KG1 (cell line): ENCODE measurements at regions not wholly inside any gene's neighbourhood (a gene's known extent, or its start where the extent isn't known, plus 50 kb on each side); places are given as distances from the start of the nearest gene placed in this dataset.

Source experiments
- DNase-seq: peaks from one replicate; lab custom pipeline; 2025; lab: John Stamatoyannopoulos, UW

DNA sequence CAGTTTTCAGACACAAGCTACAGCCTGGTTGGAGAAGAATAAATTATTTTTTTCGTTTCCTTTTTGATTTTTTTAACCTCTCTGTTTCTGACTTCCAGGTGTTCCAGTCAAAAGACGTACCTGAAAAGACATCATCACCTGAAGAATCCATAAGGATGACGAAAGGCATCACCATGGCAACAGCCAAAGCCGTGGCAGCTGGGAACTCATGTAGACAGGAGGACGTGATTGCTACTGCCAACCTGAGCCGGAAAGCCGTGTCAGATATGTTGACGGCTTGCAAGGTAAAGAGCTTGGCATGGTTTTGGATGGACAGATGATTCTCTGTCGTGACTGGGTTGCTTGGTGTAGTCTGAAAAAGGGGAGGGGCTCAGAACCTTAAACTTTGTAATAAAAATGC is 237.0 kb upstream of the TPM1 start:
- DNase-seq, result no peak

DNA sequence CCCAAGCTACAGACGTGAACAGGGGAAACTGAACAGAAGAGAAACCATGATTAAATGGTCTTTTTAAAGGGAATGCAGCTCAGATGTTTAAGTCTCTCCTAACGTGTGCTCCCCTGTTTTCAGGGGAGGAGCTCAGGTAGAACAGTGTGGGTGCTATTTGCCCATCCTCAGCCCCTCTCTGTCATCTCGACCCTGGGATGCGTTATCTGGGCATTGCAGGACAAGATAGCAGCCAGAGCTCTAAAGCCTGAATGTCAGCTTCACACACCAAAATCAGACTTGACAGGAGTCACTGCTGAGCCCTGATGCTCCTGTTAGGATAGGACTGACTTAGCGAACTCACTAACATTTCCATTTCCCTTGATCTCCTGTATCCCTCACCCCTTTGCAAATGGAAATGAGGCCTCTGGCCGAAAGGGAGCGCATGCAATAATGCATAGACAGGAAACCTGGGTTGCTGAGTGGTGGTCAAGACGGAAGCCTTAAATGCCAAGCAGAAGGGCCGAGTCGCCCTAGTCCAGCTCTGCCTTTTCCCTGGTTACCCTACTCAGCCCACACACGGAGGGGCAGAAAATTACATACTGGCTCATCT is 234.9 kb upstream of the TPM1 start:
- DNase-seq, result no peak

DNA sequence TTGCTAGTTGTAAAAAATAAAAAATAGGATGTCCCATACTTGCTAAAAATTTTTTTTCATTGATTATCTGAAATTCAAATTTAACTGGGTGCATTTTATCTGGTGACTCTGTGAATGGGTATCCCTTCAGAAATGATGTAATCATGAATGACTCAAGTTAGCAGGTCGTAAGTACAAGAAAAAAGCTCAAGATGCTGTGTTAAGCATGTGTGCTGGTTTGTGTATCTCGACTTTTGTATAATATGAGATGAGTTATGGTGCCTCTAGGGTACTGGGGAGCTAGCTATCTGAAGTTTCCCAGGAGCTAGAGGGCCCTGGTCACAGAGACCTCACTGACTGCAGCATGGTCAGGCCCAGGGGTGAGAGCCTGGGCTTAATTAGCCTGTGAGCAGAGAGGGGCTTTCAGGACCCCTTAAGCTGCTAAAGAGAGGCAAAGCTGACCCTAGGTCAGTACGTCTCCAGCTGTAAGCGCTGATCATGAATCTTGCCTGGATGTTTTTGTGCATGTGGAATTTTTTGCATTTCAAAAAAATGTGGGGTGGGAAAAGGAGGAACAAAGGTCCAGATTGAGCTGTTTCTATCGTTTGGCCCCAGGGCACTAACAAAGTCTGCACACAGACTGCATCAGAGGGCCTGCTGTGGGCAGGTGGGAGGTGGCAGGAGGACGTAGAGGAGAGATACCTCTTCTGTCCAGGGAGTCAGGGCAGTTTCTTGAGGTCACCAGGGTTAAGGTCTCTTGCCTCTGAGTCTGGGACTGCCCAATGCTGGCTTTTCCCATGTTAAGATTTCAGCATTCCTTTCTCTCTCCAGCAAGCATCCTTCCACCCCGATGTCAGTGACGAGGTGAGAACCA is 233.2 kb upstream of the TPM1 start:
- DNase-seq, result no peak

DNA sequence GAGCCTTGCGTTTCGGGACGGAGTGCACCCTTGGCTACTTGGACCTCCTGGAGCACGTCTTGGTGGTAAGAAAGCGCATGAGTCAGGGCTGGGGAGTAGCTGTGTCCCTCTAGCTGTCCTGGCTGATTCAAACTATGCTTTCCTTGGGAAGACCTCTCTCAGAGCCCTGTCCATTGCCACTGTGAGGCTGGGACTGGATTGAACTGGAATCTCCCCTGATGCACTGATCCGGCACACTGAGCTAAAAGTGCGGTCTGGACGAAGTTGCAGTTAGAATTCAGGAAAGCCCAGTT is 232.6 kb upstream of the TPM1 start:
- DNase-seq, result no peak

DNA sequence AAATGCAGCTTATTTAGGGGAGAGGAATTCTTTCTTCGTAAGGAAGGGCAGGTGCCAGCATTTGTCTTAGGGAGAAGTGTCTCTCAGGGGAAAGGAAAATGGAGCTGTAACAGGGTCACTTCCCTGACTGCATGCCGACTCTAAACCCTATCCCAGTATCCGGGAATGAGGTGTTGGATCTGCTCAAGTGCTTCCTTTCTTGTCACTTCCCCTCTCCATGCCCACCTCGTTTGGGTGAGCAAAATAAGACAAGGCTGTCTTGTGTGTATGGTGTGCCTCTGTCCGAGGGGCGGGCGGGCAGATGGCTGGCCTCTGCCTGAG is 230.1 kb upstream of the TPM1 start:
- no peak for DNase-seq

DNA sequence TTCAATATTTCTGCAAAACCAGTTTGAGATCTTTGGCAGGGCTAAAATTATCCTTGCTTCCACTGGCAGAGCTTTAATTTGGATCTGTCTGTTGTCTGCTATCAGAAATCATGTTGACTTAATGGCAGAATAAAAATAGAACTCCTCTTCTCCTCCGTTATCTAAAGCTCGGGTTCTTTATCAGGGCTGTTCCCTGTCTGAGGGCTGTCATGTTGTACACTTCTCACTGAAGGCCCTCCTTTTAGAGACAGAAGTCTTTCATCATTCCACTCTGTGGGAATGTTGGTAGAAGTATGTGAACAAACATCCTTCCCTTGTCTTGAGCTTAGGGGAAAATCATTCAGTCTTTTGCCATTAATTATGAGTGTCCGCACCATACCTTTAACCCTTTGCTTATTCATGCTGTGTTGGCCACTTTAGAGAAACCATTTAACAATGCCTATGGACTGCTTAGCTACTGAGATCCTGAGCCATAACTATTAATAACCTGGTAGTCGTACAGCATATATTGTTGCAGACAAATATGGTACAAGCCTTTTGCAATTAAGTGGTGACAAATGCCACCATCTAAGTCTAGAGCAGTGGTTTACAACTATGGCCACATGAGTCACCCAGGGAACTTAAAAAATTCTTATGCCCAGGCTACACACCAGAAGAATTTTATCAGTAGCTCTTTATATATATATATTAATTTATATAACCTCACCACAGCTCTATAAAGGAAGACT is 226.0 kb upstream of the TPM1 start:
- DNase-seq, result no peak

DNA sequence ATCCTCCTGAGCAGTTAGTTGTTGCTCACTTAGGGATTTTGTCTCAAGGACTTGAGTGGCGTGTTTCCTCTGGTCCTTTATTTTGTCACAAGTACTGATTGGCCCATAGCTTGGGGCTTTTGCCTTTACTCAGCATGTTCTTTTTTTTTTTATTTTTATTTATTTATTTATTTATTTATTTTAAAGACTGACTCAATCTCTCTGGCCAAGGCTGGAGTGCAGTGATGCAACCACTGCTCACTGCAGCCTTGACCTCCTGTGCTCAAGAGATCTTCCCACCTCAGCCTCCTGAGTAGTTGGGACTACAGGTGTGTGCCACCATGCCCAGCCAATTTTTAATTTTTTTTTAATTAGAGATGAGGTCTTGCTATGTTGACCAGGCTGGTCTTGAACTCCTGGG is 223.9 kb upstream of the TPM1 start:
- DNase-seq, result no peak

DNA sequence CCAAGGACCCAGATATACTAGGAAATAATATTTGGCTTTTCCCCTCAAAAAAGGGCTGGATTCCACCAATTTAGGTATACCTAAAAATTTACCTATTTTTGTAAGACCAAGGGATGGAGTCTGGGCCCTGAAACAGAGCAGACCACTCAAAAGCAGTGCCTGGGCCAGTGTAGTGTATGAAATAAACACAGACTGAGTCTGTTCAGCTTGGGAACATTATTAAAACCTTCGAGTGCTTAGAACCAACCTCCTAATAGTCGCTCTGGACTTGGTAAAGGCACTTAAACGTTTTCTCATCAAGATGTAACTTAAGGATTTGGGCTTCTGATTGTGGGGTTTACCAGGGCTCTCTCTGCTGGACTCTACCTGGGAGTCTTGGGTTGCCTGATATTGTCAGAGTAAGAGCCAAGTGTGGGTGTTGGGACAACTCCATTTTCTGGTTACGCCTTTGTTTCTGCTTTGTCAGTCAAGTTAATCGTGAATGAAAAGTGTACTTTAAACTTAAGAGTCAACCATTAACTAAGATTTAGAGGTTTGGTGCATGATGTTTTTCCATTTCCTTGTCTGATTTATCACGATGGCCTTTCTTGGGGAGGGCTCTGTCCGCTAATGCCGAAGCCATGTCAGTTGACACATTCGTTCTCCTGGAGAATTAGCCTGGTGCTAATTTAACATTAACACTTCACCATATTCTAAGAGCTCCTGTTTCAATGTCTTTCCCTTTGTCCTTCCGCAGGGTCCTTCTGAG is 221.0 kb upstream of the TPM1 start:
- no peak for DNase-seq

DNA sequence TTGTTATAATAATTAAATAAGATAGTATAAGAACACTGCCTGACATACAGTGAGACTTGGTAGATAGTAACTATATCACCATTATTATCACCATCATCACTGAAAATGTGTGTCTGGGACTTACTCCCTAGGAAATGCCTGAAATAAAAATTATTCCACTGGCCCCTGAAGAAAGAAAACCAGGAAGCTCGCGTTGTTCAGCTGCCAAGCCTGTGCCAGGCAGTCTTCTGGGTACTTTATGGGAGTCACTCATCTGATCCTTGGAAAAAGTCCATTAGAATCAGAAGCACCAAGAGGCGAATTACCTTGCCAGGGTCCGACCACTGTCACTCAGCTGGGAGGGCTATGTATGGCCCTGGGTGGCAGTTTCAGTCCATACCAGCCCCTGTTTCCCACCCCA is 220.3 kb upstream of the TPM1 start:
- no peak for DNase-seq

DNA sequence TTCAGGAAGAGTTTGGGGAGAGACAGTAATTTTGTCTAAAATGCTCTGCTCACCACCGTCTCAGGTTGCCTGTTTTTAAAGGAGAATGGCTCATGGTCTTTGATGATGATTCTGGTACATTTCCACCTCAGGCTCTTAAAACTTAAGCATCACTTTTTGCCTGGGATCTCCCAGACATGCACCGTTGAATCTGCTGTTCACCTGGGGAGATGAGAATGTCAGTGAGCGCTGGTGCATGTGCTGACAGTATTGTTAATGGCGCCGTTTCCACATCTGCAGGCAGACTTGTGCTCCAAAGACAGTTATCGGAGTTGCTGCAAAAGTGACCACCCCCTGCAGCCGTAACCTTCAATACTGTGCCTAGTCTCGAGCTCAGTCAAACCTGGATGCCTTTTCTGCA is 219.0 kb upstream of the TPM1 start:
- DNase-seq, result no peak

DNA sequence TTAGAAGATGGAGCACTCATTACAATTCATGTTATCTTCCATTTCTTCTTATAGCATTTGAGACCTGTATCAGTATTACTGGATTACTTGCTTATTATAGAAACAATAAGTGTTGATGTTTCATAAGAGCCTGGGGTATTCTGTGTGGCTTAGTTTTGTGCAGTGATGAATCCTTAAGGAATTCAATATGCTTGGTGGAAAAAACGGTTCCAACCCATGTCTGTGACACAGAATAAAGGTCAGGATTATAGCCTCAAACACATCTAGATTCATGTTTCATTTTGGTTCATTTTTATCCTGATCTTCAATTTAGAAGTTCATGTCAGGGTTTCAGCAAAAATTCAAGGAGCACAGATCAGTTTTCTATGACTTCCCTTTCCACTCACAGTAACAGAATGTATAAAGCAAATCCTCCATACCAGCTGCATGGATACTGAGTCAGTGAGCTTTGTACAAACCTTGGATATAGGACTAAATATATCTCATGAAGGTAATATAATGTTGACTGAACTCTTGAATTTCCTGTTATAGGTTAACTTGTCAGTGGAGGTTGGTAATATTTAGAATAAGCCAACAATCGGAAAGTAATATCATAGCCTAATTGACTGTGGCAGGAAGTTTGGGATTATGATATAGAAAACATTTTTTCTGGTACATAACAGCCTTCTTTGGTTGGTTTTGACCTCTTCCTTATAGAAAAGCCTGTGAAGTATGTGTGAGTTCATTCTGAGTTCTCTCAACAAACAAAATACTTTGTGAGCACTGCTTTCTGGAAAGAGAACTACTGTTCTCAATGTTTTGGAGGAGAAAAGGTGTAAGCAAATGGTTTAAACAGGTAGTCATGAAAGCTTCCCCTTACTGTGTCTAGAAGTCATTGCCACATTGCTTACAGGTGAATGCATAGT is 218.2 kb upstream of the TPM1 start:
- DNase-seq, result no peak

DNA sequence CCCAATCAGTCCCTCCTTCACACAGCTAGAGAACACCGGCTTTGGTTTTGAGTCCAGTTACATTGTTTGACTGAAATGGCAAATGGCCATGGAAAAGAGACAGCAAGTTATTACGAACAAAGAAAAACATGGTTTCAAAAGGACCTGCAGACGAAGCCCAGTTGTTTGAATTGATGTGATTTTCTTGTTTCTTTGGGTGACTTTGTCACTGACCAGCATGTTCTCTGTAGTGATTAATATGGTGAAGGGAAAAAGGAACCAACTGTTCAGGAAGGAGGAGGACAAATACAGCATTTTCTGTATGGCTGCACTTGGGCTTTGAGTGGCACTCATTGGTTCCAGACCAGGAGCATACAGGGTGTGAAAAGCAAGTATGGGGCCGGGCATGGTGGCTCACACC is 217.4 kb upstream of the TPM1 start:
- no peak for DNase-seq

DNA sequence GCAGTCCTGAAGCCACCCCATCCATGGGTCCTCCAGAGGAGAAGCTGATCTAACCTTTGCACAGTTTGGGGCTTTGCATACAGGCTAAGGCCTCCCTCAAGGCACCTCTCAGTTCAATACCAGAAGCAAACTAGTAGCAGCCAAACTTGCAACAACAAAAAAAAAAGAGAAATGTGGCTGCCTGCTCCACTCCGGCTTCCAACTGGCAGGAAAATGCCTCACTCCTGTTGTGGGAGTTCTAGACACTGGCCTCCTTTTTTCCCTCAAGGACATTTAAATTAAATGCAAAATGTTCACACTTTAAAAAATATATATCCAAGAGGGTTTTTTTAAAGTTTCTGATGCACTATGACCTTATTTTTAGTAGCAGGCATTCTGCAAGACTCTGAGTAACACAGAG is 216.0 kb upstream of the TPM1 start:
- no peak for DNase-seq

DNA sequence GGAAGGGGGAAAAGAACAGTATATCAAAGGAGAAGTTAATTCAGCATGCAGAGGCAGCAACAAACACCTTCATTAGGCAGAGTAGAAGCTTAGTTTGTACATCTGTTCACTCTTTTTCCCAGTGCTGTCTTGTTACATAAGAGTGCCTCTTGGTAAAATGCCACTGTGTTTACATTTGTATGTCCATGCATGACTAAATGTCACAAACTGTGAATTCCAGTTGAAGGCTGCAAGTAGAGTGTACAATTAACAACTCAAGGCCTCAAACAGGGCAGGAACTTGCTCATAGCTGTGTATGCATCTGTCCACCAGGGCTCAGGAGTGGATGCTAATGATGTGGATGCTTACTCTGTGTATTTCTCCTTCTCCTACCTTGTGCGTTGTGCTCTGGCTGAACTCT is 214.2 kb upstream of the TPM1 start:
- DNase-seq, result no peak

DNA sequence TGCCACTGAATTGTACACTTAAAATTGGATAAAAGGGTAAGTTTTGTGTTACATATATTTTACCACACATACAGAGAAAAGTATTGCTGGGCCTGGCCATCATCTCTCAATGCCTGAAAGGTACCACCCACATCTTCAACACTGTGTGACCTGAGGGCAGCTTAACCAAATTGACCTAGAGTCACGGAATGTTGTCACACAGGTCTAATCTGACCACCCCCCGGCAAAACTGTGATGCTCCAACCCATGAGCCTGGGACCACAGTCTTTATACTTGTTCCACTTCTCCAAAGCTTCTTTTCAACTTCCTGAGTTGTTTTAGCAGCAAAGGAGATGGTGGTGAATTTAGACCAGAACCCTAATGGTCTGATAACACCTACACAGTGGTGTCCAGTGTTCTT is 210.3 kb upstream of the TPM1 start:
- DNase-seq, result no peak

DNA sequence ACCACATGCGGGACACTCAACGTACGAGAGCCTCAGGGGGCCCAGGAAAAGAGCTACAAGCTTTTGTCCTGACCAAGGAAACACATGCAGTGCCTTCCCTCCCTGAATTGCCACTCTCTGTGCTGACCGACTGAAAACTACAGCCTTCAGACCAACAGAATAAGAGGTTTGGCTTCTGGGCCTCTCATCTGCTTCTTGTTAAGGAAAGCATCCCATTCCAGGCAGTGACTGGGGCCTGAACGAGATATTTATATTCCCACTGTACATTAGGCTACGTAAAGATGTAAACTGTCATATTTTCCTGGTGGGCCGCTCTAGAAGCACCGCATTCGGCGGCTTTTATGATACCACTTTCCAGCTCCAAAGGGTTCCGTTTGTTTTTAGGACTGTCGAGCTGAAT is 208.9 kb upstream of the TPM1 start:
- no peak for DNase-seq

DNA sequence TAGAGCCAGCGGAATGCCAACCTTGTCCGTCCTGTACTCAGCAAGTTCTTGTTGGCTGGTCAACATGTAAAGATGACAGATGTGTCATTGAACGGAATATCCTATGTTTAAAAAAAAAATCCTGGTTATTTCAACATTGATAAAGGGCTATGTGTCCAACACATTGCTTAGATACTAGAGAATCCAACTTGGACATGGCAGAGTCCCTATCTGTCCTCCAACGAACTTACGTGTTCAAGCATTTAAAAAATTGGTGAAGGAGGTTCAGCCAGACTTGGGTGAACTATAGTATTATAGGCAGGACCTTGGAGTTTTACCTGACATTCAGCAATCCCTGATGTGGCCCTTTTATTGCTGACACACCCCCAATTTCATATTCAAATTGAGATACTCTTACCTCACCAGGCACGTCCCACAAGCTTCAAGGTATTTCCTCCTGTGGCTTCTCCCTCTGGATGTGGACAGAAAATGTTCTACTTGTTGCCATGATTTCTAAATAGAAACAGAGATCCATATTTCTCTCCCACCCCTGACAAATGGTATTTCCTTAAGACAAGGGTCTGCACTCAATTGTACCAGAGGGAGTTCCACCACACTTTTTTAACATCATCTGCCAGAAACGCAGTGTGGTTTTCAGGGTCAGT is 207.7 kb upstream of the TPM1 start:
- DNase-seq, result no peak

DNA sequence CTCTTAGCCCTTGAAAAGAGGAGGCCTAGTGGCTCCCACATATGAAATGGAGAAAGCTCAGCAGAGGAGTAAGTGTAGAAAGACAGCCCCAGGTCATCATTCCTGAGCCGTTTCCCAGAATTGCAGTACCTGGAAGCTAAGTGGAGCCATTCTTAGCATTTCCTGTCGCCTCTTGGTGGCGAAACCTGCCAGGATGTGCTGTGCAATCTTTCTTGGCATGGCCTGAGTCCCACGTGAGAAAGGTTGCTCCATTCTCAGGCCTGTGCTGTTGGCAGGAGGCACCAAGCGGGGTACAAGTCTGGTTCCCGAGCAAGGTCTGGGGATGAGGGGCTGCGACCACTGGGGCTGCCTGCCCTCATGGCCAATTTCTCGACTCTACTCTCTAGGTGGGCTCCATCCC is 207.2 kb upstream of the TPM1 start:
- no peak for DNase-seq

DNA sequence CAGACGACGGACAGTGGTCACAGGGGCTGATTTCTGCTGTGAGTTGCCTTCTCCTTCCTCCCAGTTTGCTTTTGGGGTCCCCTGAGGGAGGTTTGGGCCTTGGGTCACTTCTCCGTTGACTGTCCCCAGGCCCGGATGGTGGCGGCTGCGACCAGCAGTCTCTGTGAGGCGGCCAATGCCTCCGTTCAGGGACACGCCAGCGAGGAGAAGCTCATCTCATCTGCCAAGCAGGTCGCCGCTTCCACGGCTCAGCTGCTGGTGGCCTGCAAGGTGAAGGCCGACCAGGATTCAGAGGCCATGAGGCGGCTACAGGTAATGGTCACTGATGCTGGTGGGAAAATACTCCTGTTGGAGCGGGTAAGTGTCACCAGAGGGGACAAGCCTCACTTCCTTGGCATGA is 206.8 kb upstream of the TPM1 start:
- DNase-seq, result no peak

DNA sequence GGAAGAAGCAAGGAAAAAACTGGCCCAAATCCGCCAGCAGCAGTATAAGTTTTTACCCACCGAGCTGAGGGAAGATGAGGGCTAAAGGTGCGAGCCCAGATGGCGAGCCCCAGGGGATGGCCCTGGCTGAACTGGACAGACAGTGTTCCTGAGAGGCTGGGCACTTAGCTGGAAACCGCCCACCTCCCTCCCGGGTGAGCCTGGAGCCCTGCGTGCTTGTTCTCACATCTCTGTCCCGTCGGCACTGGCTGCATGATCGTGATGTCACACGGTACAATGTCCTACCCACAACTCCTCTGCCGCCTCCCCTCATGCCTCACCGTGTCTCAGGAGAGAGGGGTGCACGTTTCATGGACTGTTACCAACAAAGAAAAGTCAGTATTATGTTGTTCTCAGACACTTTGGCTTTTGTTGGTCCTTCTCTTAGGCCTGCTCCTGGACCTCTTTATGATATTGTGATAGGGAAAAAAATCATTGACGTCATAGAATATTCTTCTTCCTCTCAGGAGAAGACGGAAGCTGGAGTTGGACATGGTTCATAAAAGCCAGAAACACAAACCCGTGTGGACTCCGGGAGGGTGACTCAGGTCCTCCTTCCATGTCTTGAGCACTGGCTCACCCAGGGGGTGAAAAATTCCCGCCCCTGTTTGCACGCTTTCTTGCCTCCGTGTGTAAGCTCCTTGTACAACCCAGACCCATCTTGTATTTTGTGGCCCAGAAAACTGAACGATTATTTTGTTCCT is 201.8 kb upstream of the TPM1 start:
- DNase-seq, result no peak

DNA sequence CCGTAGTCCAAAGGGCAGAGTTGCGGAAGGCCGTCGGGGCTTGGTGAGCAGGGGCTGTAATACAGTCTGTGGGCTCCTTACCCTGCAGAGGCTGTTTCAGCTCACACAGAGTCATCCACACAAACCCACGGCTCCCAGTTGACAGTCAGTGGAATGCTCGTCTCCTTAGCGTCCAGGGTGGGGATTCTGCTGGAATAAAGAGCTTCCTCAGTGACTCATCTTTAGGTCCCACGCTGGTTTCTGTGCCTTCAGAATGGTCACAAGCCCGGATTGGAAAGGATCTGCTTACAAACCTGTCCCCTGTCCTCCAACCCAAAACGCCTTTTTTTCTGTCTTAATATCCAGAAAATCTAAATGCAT is 201.3 kb upstream of the TPM1 start:
- DNase-seq, result no peak
